ENCODE measurements at regions not wholly inside any gene's neighbourhood (a gene's known extent, or its start where the extent isn't known, plus 50 kb on each side); places are given as distances from the start of the nearest gene placed in this dataset.

DNA sequence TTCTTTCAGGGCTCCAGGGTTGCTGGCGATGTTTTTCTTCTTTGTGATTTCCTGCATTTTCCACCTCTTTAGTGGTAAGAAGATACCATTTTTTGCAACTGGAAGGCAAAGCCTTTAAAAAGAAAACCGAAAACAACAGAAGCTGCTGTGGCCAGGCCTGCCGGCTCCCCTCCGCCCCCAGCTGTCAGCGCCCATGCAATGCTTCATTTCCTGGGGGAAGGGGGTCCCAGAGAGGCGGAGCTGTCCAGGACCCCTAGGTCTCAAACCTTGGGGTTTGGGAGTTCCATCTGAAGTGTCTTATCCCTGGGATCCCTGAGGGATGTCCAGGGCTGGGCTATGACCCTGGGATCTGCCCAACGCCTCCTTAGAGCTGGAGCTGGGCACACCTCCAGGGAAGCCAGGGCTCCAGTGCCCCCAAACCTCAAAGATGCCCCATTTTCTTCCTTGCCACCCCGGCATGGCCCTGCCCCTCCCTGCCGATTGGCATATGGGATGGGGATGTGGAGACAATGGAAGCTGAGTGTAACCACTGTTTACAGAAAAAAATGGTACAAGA, 257.2 kb upstream of the MVB12B start:
- TF ChIP-seq, protein P1, sequence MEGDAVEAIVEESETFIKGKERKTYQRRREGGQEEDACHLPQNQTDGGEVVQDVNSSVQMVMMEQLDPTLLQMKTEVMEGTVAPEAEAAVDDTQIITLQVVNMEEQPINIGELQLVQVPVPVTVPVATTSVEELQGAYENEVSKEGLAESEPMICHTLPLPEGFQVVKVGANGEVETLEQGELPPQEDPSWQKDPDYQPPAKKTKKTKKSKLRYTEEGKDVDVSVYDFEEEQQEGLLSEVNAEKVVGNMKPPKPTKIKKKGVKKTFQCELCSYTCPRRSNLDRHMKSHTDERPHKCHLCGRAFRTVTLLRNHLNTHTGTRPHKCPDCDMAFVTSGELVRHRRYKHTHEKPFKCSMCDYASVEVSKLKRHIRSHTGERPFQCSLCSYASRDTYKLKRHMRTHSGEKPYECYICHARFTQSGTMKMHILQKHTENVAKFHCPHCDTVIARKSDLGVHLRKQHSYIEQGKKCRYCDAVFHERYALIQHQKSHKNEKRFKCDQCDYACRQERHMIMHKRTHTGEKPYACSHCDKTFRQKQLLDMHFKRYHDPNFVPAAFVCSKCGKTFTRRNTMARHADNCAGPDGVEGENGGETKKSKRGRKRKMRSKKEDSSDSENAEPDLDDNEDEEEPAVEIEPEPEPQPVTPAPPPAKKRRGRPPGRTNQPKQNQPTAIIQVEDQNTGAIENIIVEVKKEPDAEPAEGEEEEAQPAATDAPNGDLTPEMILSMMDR (IDR thresholded peaks at IDR 0.05; ENCODE audit: low read depth, low read length, poor library complexity, severe bottlenecking), result no peak
- TF ChIP-seq EZH2phosphoT487 (IDR thresholded peaks at IDR 0.05; ENCODE audit: borderline replicate concordance, low read length), result no peak

All from DOHH2 (cell line).